DMS114 treated with DMSO at 0.1 percent for 48 hours (cell line): ENCODE measurements at regions not wholly inside any gene's neighbourhood (a gene's known extent, or its start where the extent isn't known, plus 50 kb on each side); places are given as distances from the start of the nearest gene placed in this dataset.
"Not testable (repeated sequence)": the region's sequence is repeated elsewhere in the genome, so short reads cannot be mapped to it uniquely, and the experiment has no call there.

Source experiments
- DNase-seq: peaks from one replicate; lab custom pipeline; 2025; ENCODE audit not compliant: unreplicated experiment; lab: John Stamatoyannopoulos, UW

GRCh38 chr1:104018922-104019674, 269.4 kb downstream of the AMY1C start:
- DNase-seq: no peak

GRCh38 chr1:104019675-104020049, 270.0 kb downstream of the AMY1C start:
- no peak for DNase-seq

- no peak for DNase-seq
Measured at GRCh38 chr1:104028416-104029035, 278.8 kb downstream of the AMY1C start.

GRCh38 chr1:104029456-104029970, 279.8 kb downstream of the AMY1C start:
- DNase-seq: no peak

- no peak for DNase-seq
Measured at GRCh38 chr1:104056786-104057185, 307.1 kb downstream of the AMY1C start.

GRCh38 chr1:104057219-104057898, 307.7 kb downstream of the AMY1C start:
- not testable (repeated sequence) for DNase-seq

- DNase-seq: not testable (repeated sequence)
Measured at GRCh38 chr1:104061637-104062036, 311.9 kb downstream of the AMY1C start.

- no peak for DNase-seq
Measured at GRCh38 chr1:104064399-104064798, 314.7 kb downstream of the AMY1C start.

- DNase-seq: no peak
Measured at GRCh38 chr1:104072915-104073371, 323.2 kb downstream of the AMY1C start.

- DNase-seq: no peak
Measured at GRCh38 chr1:104073463-104073902, 323.8 kb downstream of the AMY1C start.

- DNase-seq: no peak
Measured at GRCh38 chr1:104082221-104082620, 332.5 kb downstream of the AMY1C start.

- no peak for DNase-seq
Measured at GRCh38 chr1:104084380-104084779, 334.7 kb downstream of the AMY1C start.

GRCh38 chr1:104092698-104093097, 343.0 kb downstream of the AMY1C start:
- no peak for DNase-seq

- DNase-seq: no peak
Measured at GRCh38 chr1:104098837-104099236, 349.1 kb downstream of the AMY1C start.

GRCh38 chr1:104100115-104100514, 350.4 kb downstream of the AMY1C start:
- no peak for DNase-seq

- no peak for DNase-seq
Measured at GRCh38 chr1:104105465-104105864, 355.8 kb downstream of the AMY1C start.

GRCh38 chr1:104120525-104120924, 370.8 kb downstream of the AMY1C start:
- no peak for DNase-seq

GRCh38 chr1:104121271-104121670, 371.6 kb downstream of the AMY1C start:
- DNase-seq: no peak

- no peak for DNase-seq
Measured at GRCh38 chr1:104125266-104125665, 375.6 kb downstream of the AMY1C start.

- no peak for DNase-seq
Measured at GRCh38 chr1:104125970-104126369, 376.3 kb downstream of the AMY1C start.

- peak; percentile 30 for DNase-seq
Measured at GRCh38 chr1:104132382-104132973, 382.8 kb downstream of the AMY1C start.
